SK-N-MC (cell line): ENCODE measurements at regions not wholly inside any gene's neighbourhood (a gene's known extent, or its start where the extent isn't known, plus 50 kb on each side); places are given as distances from the start of the nearest gene placed in this dataset.

Source experiments
- EZH2 ChIP-seq: fragments of 200-600 bp; sonication (generic); IDR thresholded peaks from one replicate; pipeline ENCODE4 v1.6.1; 2017; ENCODE audit warnings: antibody characterized with exemption
- FOXP2 ChIP-seq: optimal IDR thresholded peaks from 2 replicates; pipeline ENCODE3; 2011; ENCODE audit warnings: mild to moderate bottlenecking, moderate library complexity; ENCODE audit not compliant: insufficient read depth; ENCODE audit errors: extremely low read length, control extremely low read depth
- POLR2AphosphoS5 ChIP-seq: IDR thresholded peaks from 2 replicates; pipeline ENCODE4 v1.6.1; 2012; ENCODE audit warnings: mild to moderate bottlenecking, low read depth, low read length, borderline replicate concordance

DNA sequence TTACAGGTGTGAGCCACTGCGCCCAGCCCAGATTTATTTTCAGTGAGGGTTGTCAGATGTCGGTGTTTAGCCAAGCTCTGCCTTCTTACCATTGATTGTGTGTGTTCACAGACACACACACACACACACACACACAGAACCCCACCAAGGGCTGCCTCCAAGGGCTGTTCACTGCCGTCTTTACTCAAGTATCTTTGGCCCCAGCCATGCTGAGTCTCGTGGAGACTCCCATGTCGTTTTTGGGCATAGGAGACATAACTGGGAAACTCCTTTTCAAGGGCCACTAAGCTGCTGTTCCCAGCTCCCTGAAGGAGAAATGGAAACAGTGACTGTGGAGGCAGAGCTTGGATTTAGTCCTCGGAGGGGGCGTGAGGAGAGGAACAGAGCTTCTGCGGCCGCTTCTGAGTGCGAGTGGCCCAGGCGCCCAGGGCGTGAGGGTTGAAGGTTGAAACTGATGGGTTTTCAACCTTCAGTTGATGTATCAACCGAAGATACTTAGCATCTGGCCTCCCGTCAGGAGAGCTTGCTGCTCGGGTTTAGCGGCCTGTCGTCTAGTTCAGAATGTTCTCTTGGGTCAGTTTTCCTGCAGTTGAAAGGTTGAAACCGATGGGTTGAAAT is 243.6 kb downstream of the TTLL2 start:
- TF ChIP-seq POLR2AphosphoS5 (no peak), EZH2 (no peak), FOXP2 (no peak)
